Erythroblast (primary cell): ENCODE measurements at regions not wholly inside any gene's neighbourhood (a gene's known extent, or its start where the extent isn't known, plus 50 kb on each side); places are given as distances from the start of the nearest gene placed in this dataset.

Experiments
- GATA1 ChIP-seq: IDR thresholded peaks from 2 replicates; pipeline ENCODE4 v1.6.1; 2011; ENCODE audit warnings: low read depth, mild to moderate bottlenecking, control low read depth, low read length, moderate library complexity
- POLR2A ChIP-seq: IDR thresholded peaks from 2 replicates; pipeline ENCODE4 v1.6.1; 2011; ENCODE audit warnings: mild to moderate bottlenecking, low read length

- TF ChIP-seq GATA1 (no peak), POLR2A (no peak)
Measured at GRCh38 chrX:42273387-42273786, 350.0 kb upstream of the CASK start.
